ENCODE measurements at regions not wholly inside any gene's neighbourhood (a gene's known extent, or its start where the extent isn't known, plus 50 kb on each side); places are given as distances from the start of the nearest gene placed in this dataset.

DNA sequence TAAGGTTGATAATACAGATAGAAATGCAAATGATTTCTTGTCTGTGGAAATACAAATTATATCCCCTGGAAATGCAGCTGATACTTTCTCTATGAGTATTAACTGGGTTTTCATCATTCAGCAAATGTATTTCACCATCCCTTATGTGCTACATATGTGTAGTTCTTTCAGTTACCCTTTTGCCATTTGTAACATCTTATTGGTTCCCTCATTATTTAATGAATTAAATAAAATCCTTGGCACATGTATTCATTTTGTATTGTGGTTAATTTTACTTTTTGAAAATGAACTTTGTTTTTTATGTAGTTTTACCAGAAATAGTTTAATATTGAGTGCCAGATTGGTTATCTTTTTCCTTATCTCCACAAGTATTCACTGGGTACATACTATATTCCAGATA lies 89.9 kb upstream of the DEPDC1 start:
- TF ChIP-seq, protein P1, sequence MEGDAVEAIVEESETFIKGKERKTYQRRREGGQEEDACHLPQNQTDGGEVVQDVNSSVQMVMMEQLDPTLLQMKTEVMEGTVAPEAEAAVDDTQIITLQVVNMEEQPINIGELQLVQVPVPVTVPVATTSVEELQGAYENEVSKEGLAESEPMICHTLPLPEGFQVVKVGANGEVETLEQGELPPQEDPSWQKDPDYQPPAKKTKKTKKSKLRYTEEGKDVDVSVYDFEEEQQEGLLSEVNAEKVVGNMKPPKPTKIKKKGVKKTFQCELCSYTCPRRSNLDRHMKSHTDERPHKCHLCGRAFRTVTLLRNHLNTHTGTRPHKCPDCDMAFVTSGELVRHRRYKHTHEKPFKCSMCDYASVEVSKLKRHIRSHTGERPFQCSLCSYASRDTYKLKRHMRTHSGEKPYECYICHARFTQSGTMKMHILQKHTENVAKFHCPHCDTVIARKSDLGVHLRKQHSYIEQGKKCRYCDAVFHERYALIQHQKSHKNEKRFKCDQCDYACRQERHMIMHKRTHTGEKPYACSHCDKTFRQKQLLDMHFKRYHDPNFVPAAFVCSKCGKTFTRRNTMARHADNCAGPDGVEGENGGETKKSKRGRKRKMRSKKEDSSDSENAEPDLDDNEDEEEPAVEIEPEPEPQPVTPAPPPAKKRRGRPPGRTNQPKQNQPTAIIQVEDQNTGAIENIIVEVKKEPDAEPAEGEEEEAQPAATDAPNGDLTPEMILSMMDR (conservative IDR thresholded peaks at IDR 0.05; ENCODE audit: low read depth, low read length) = no peak
- DNase-seq (ENCODE audit: low read depth) = no peak

DNA sequence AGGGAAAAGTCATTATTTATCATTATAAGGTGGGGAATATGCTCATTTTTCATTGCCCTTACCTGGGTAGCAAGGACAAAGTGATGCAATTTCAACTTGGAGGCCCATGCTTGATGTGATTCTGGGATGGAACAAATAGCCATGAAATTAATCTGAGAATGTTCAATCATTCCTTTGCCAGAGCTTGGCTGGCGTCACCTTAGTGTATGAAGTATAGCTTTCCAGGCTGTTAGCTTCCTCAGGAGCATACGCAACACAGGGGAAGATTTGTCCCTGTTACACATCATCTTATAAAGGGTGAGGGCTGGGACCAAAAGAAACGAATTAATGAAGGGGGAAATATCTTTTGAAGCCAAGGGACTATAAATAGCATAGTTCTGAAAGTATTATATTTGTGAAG lies 91.4 kb upstream of the DEPDC1 start:
- TF ChIP-seq, protein P1 (conservative IDR thresholded peaks at IDR 0.05; ENCODE audit: low read depth, low read length) = no peak
- DNase-seq (ENCODE audit: low read depth) = no peak
- no peak overlapping the region for H3K4me3 ChIP-seq (ENCODE audit: low read depth, low read length)

More for the DNA sequence above, 89.9 kb upstream of the DEPDC1 start:
- no peak overlapping the region for H3K4me3 ChIP-seq (ENCODE audit: low read depth, low read length)

DNA sequence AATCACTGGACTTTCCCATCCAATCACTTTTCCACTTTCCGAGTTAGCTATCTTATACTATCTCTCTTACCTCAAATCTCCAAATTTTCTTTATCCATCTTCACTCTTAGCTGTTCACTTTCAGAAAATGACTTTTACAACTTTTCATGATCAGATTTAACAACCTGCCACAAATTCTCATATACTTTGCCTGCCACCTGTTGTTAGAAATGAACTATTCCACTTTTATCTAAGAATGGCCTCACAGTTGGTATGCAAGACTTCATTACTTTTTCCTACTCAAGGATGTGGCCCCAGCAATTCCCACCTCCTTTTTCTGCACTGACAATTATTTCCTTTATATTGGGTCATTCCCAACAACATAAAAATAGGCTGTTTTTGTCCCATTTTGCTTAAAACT lies 93.6 kb upstream of the DEPDC1 start:
- no peak for DNase-seq (ENCODE audit: low read depth)
- no peak overlapping the region for H3K4me3 ChIP-seq (ENCODE audit: low read depth, low read length)
- TF ChIP-seq, protein P1 (conservative IDR thresholded peaks at IDR 0.05; ENCODE audit: low read depth, low read length) = no peak

DNA sequence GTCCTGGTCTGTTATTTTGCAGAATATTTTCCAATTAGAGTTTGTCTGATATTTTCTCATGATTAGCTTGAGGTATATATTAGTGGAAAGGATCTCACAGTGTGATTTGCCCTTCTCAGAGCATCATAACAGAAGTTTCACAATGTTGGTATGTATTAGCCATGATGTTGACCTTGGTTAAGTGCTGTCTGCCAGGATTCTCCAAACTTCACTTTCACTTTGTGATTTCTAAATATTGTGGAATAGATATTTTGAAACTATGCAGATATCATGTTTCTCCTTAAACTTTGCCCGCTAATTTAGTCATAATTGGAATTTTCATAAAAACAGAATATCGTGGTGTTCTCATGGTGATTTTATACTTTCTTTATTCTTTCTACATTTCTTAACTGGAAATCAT lies 98.0 kb upstream of the DEPDC1 start:
- TF ChIP-seq, protein P1 (conservative IDR thresholded peaks at IDR 0.05; ENCODE audit: low read depth, low read length) = no peak
- DNase-seq (ENCODE audit: low read depth) = no peak
- H3K4me3 ChIP-seq (ENCODE audit: low read depth, low read length) = no peak overlapping the region

DNA sequence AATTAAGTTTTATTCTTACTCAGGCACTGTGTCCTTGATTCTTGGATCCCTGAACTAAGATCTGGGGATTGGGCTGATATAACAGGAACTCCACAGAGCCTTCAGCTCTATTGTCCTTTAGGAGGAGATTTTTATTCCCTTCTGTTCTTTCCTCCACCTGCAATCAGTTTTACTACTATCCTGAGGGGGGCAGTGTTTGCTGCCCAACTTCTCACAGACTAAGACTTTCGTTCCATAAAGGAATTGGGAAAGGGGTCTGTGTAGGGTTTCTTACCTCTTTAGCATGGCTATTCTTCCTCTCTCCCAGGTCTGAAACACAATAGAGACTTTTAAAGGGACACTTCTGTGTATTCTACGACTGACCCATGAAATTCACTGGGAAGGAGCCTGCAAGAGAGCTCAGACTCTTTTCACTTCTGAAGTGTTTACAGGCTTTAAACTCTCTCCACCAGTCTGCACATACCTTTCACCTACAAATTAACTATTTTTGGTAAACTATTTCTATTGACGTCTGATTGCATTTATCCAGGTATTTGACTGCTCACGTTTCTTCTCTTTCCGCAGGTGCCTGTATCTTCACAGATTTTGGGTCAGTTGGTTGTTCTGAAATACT lies 103.3 kb upstream of the DEPDC1 start:
- TF ChIP-seq, protein P1 (conservative IDR thresholded peaks at IDR 0.05; ENCODE audit: low read depth, low read length) = peak; percentile 66
- peak; percentile 34 for DNase-seq (ENCODE audit: low read depth)
- no peak overlapping the region for H3K4me3 ChIP-seq (ENCODE audit: low read depth, low read length)

DNA sequence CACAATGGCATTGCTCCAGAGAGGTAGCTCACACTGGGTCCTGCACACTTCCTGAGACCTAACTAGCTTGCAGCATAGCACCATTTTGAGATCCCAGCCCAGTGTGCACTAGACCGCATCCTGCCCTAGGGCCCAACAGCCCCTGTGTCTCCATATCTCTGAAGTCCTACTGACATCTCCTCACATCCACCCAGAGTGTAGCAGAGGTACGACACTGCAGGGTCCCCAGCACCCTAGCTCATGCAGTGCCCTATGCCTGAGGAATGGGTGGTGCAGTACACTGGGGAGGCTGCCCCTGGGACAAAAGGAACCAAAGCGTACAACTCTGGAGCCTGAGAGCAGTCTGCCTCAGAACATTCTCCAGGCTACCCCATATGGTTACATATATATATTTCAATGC lies 111.4 kb upstream of the DEPDC1 start:
- DNase-seq (ENCODE audit: low read depth) = no peak
- TF ChIP-seq, protein P1 (conservative IDR thresholded peaks at IDR 0.05; ENCODE audit: low read depth, low read length) = no peak
- H3K4me3 ChIP-seq (ENCODE audit: low read depth, low read length) = no peak overlapping the region

DNA sequence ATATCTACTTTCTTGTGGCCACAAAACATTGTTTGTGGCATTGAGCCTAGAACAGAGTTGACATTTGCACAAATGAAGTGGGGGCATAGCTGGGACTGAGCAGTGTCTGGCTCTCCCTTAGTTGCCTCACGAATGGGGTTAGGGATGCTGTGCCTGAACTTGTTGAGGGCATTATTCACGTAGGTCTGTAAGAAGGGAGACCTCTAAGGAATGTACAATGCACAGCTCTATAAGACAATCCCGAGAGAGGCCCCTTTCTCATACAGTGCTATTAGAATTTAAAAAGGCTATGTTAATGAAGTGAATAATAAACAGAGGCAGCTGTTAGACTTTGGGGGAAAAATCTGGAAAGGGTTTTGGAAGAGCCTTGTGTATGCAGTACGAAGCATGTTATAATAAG lies 118.4 kb upstream of the DEPDC1 start:
- no peak for DNase-seq (ENCODE audit: low read depth)
- no peak overlapping the region for H3K4me3 ChIP-seq (ENCODE audit: low read depth, low read length)
- TF ChIP-seq, protein P1 (conservative IDR thresholded peaks at IDR 0.05; ENCODE audit: low read depth, low read length) = no peak
